H9 (cell line): ENCODE measurements at regions not wholly inside any gene's neighbourhood (a gene's known extent, or its start where the extent isn't known, plus 50 kb on each side); places are given as distances from the start of the nearest gene placed in this dataset.

Source experiments
- DNase-seq: peaks from one replicate; pipeline ENCODE4 v3.0.0-alpha.2; 2017
- H2AFZ ChIP-seq: one replicate; pipeline ENCODE4 v1.6.1; 2013; ENCODE audit warnings: mild to moderate bottlenecking, low read length, control low read depth, moderate library complexity
- H2AK5ac ChIP-seq: 2 replicates; pipeline ENCODE4 v1.6.1; 2013; ENCODE audit warnings: low read length, control low read depth, mixed read lengths; ENCODE audit not compliant: insufficient read length
- H2BK120ac ChIP-seq: one replicate; pipeline ENCODE4 v1.6.1; 2013; ENCODE audit warnings: low read depth, mild to moderate bottlenecking, low read length, control low read depth, inconsistent platforms; ENCODE audit not compliant: poor library complexity, severe bottlenecking
- H2BK12ac ChIP-seq: 2 replicates; pipeline ENCODE4 v1.6.1; 2013; ENCODE audit warnings: low read length, control low read depth, mixed read lengths, low read depth; ENCODE audit not compliant: insufficient read length
- H2BK15ac ChIP-seq: 2 replicates; pipeline ENCODE4 v1.6.1; 2013; ENCODE audit warnings: low read depth, low read length, control low read depth
- H2BK20ac ChIP-seq: one replicate; pipeline ENCODE4 v1.6.1; 2013; ENCODE audit warnings: low read depth, mild to moderate bottlenecking, low read length, control low read depth, inconsistent platforms; ENCODE audit not compliant: poor library complexity, severe bottlenecking
- H2BK5ac ChIP-seq: 2 replicates; pipeline ENCODE4 v1.6.1; 2013; ENCODE audit warnings: low read length, control low read depth, mixed read lengths; ENCODE audit not compliant: insufficient read length
- H3K14ac ChIP-seq: 2 replicates; pipeline ENCODE4 v1.6.1; 2013; ENCODE audit warnings: low read length, control low read depth; ENCODE audit not compliant: insufficient read depth
- H3K18ac ChIP-seq: 2 replicates; pipeline ENCODE4 v1.6.1; 2013; ENCODE audit warnings: low read depth, mild to moderate bottlenecking, mixed read lengths, low read length, control low read depth; ENCODE audit not compliant: insufficient read length
- H3K23ac ChIP-seq: 2 replicates; pipeline ENCODE4 v1.6.1; 2013; ENCODE audit warnings: low read length, control low read depth, mixed read lengths, low read depth; ENCODE audit not compliant: insufficient read length
- H3K23me2 ChIP-seq: 2 replicates; pipeline ENCODE4 v1.6.1; 2013; ENCODE audit warnings: low read depth, mild to moderate bottlenecking, mixed read lengths, low read length, control low read depth; ENCODE audit not compliant: insufficient read length, poor library complexity, severe bottlenecking
- H3K27ac ChIP-seq: 2 replicates; pipeline ENCODE4 v1.5.1; 2013; ENCODE audit warnings: low read length, control low read depth, mixed read lengths, low read depth; ENCODE audit not compliant: insufficient read length
- H3K27me3 ChIP-seq: 2 replicates; pipeline ENCODE4 v1.6.1; 2013; ENCODE audit warnings: low read length, control low read depth, inconsistent platforms; ENCODE audit not compliant: insufficient read depth
- H3K4ac ChIP-seq: 2 replicates; pipeline ENCODE4 v1.6.1; 2013; ENCODE audit warnings: low read depth, mild to moderate bottlenecking, control low read depth, inconsistent platforms, low read length, moderate library complexity
- H3K4me1 ChIP-seq: 2 replicates; pipeline ENCODE4 v1.6.1; 2013; ENCODE audit warnings: low read length, control low read depth, inconsistent platforms; ENCODE audit not compliant: insufficient read depth
- H3K4me2 ChIP-seq: 2 replicates; pipeline ENCODE4 v1.6.1; 2013; ENCODE audit warnings: low read length, control low read depth, mixed read lengths; ENCODE audit not compliant: insufficient read length, insufficient read depth
- H3K56ac ChIP-seq: 2 replicates; pipeline ENCODE4 v1.6.1; 2013; ENCODE audit warnings: low read depth, mild to moderate bottlenecking, mixed read lengths, low read length, control low read depth; ENCODE audit not compliant: insufficient read length
- H3K79me1 ChIP-seq: 2 replicates; pipeline ENCODE4 v1.6.1; 2013; ENCODE audit warnings: low read depth, mild to moderate bottlenecking, moderate library complexity, low read length, control low read depth, inconsistent platforms; ENCODE audit not compliant: insufficient read depth, poor library complexity, severe bottlenecking
- H3K79me2 ChIP-seq: 2 replicates; pipeline ENCODE4 v1.6.1; 2013; ENCODE audit warnings: low read length, control low read depth, inconsistent platforms; ENCODE audit not compliant: insufficient read depth
- H3K9ac ChIP-seq: 2 replicates; pipeline ENCODE4 v1.6.1; 2013; ENCODE audit warnings: low read length, control low read depth, mixed read lengths; ENCODE audit not compliant: insufficient read length; ENCODE audit errors: extremely low read depth
- H3K9me3 ChIP-seq: one replicate; pipeline ENCODE4 v1.6.1; 2013; ENCODE audit warnings: low read depth, low read length, inconsistent platforms; ENCODE audit not compliant: control insufficient read depth
- H3T11ph ChIP-seq: one replicate; pipeline ENCODE4 v1.6.1; 2013; ENCODE audit warnings: mild to moderate bottlenecking, low read length, control low read depth, inconsistent platforms
- H4K20me1 ChIP-seq: one replicate; pipeline ENCODE4 v1.6.1; 2013; ENCODE audit not compliant: control insufficient read depth, insufficient read length, insufficient read depth
- H4K5ac ChIP-seq: 2 replicates; pipeline ENCODE4 v1.6.1; 2013; ENCODE audit warnings: low read depth, mild to moderate bottlenecking, mixed read lengths, low read length, control low read depth; ENCODE audit not compliant: insufficient read length
- H4K8ac ChIP-seq: replicated peaks from 2 replicates; pipeline ENCODE4 v1.6.1; 2013; ENCODE audit warnings: low read length, control low read depth, mixed read lengths, low read depth; ENCODE audit not compliant: insufficient read length
- H4K91ac ChIP-seq: 2 replicates; pipeline ENCODE4 v1.6.1; 2013; ENCODE audit warnings: low read depth, mild to moderate bottlenecking, moderate library complexity, mixed read lengths, low read length, control low read depth; ENCODE audit not compliant: insufficient read length
- H3K27ac Mint-ChIP-seq, 3 experiments: 2 replicates in 2 of 3; 3 replicates in 1 of 3; pipeline ENCODE4 v1.8.0; 2020 to 2021; ENCODE audit warnings: mixed read lengths in 3 of 3, mild to moderate bottlenecking in 1 of 3, moderate library complexity in 1 of 3
- H3K27me3 Mint-ChIP-seq: 2 replicates; pipeline ENCODE4 v1.8.0; 2021; ENCODE audit warnings: low read depth, mild to moderate bottlenecking, moderate library complexity, mixed read lengths
- H3K36me3 Mint-ChIP-seq, 3 experiments: 2 replicates in 2 of 3; 3 replicates in 1 of 3; pipeline ENCODE4 v1.8.0; 2020 to 2021; ENCODE audit warnings: low read depth in 3 of 3, mixed read lengths in 3 of 3; ENCODE audit not compliant: insufficient read depth in 1 of 3
- H3K4me1 Mint-ChIP-seq, 2 experiments: 2 replicates each; pipeline ENCODE4 v1.8.0; 2020; ENCODE audit warnings: mixed read lengths in 2 of 2
- H3K4me3 Mint-ChIP-seq, 2 experiments: 2 replicates in 1 of 2; 3 replicates in 1 of 2; pipeline ENCODE4 v1.8.0; 2020 to 2021; ENCODE audit warnings: mild to moderate bottlenecking in 2 of 2, mixed read lengths in 2 of 2, moderate library complexity in 1 of 2
- H3K9me3 Mint-ChIP-seq, 2 experiments: 2 replicates in 1 of 2; 3 replicates in 1 of 2; pipeline ENCODE4 v1.8.0; 2020; ENCODE audit warnings: mild to moderate bottlenecking in 2 of 2, mixed read lengths in 2 of 2, moderate library complexity in 1 of 2
- WGBS: extraction: QIAGEN DNeasy Blood & Tissue Kit; methylation state at CpG from one replicate; pipeline ENCODE4 v1.1.7; 2013; ENCODE audit warnings: missing lambda C conversion rate, low lambda C conversion rate, mixed read lengths; ENCODE audit not compliant: insufficient read length; ENCODE audit errors: extremely low coverage; 5-methylcytosine and 5-hydroxymethylcytosine counted together
- TF ChIP-seq, protein P1 (sequence below): fragments of 200-600 bp; sonication (generic); conservative IDR thresholded peaks from 3 replicates; pipeline ENCODE4 v1.8.0; 2021; ENCODE audit warnings: antibody characterized with exemption, mild to moderate bottlenecking

- Histone ChIP-seq H3K4ac (no peak overlapping the region), H3K56ac (no peak overlapping the region), H3T11ph (no peak overlapping the region), H2AFZ (no peak overlapping the region), H3K14ac (no peak overlapping the region), H3K18ac (no peak overlapping the region), H2BK20ac (no peak overlapping the region), H4K91ac (no peak overlapping the region), H2BK15ac (no peak overlapping the region), H3K9me3 (peaks cover under 1% of the 10 kb centered on the region), H4K8ac (no peak overlapping the region), H2AK5ac (no peak overlapping the region), H3K79me1 (no peaks in the 10 kb centered on the region), H4K20me1 (no peaks in the 10 kb centered on the region), H3K79me2 (no peaks in the 10 kb centered on the region), H4K5ac (no peak overlapping the region), H2BK12ac (no peak overlapping the region), H3K4me1 (no peaks in the 10 kb centered on the region), H2BK120ac (no peak overlapping the region), H3K23me2 (no peaks in the 10 kb centered on the region), H3K27me3 (no peaks in the 10 kb centered on the region), H3K9ac (no peak overlapping the region), H2BK5ac (no peak overlapping the region), H3K27ac (no peak overlapping the region), H3K23ac (no peak overlapping the region), H3K4me2 (no peak overlapping the region)
- peak overlapping the region in 1 of 3 experiments; percentile 24; a peak in 1 of 7 replicates for H3K27ac Mint-ChIP-seq
- DNase-seq, result no peak
- TF ChIP-seq, protein P1, sequence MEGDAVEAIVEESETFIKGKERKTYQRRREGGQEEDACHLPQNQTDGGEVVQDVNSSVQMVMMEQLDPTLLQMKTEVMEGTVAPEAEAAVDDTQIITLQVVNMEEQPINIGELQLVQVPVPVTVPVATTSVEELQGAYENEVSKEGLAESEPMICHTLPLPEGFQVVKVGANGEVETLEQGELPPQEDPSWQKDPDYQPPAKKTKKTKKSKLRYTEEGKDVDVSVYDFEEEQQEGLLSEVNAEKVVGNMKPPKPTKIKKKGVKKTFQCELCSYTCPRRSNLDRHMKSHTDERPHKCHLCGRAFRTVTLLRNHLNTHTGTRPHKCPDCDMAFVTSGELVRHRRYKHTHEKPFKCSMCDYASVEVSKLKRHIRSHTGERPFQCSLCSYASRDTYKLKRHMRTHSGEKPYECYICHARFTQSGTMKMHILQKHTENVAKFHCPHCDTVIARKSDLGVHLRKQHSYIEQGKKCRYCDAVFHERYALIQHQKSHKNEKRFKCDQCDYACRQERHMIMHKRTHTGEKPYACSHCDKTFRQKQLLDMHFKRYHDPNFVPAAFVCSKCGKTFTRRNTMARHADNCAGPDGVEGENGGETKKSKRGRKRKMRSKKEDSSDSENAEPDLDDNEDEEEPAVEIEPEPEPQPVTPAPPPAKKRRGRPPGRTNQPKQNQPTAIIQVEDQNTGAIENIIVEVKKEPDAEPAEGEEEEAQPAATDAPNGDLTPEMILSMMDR, result no peak
- no peak overlapping the region; a peak in 1 of 5 replicates for H3K4me3 Mint-ChIP-seq
- H3K4me1 Mint-ChIP-seq, result peaks cover 0 to 3% of the 10 kb centered on the region in 2 experiments; a peak in 1 of 4 replicates
- H3K27me3 Mint-ChIP-seq, result no peaks in the 10 kb centered on the region; the same call in none of the 2 replicates
- H3K36me3 Mint-ChIP-seq, result no peaks in the 10 kb centered on the region; a peak in 2 of 7 replicates
- peaks cover 5 to 15% of the 10 kb centered on the region in 2 experiments; a peak in 3 of 5 replicates for H3K9me3 Mint-ChIP-seq
- no CpG with 5 or more reads among the region's 19 CpGs for WGBS
Observed at GRCh38 chr6:170162775-170163404, 128.0 kb downstream of the DLL1 start.
